GM03348 (cell line): ENCODE measurements at regions not wholly inside any gene's neighbourhood (a gene's known extent, or its start where the extent isn't known, plus 50 kb on each side); places are given as distances from the start of the nearest gene placed in this dataset.
"Not testable (repeated sequence)": the region's sequence is repeated elsewhere in the genome, so short reads cannot be mapped to it uniquely, and the experiment has no call there.

ENCODE experiments used
- DNase-seq: peaks from one replicate; pipeline ENCODE4 v3.0.0; 2012; ENCODE audit warnings: low spot score

- DNase-seq, result no peak
Observed at GRCh38 chr6:114649298-114649697, 306.5 kb upstream of the HS3ST5 start.

- DNase-seq, result no peak
Observed at GRCh38 chr6:114648847-114649246, 306.0 kb upstream of the HS3ST5 start.

- DNase-seq, result no peak
Observed at GRCh38 chr6:114638341-114638740, 295.5 kb upstream of the HS3ST5 start.

GRCh38 chr6:114634016-114634415 is 291.2 kb upstream of the HS3ST5 start:
- DNase-seq, result no peak

GRCh38 chr6:114626226-114626625 is 283.4 kb upstream of the HS3ST5 start:
- not testable (repeated sequence) for DNase-seq

- DNase-seq, result no peak
Observed at GRCh38 chr6:114619621-114620200, 276.9 kb upstream of the HS3ST5 start.

GRCh38 chr6:114611696-114612095 is 268.9 kb upstream of the HS3ST5 start:
- DNase-seq, result no peak

- no peak for DNase-seq
Observed at GRCh38 chr6:114608091-114608490, 265.3 kb upstream of the HS3ST5 start.

- no peak for DNase-seq
Observed at GRCh38 chr6:114605656-114606055, 262.8 kb upstream of the HS3ST5 start.

- no peak for DNase-seq
Observed at GRCh38 chr6:114600381-114600780, 257.6 kb upstream of the HS3ST5 start.

- DNase-seq, result no peak
Observed at GRCh38 chr6:114595591-114595990, 252.8 kb upstream of the HS3ST5 start.

GRCh38 chr6:114595186-114595585 is 252.4 kb upstream of the HS3ST5 start:
- DNase-seq, result no peak

- no peak for DNase-seq
Observed at GRCh38 chr6:114592506-114592905, 249.7 kb upstream of the HS3ST5 start.

- no peak for DNase-seq
Observed at GRCh38 chr6:114588726-114589125, 245.9 kb upstream of the HS3ST5 start.

GRCh38 chr6:114586298-114586697 is 243.5 kb upstream of the HS3ST5 start:
- no peak for DNase-seq

GRCh38 chr6:114581293-114581692 is 238.5 kb upstream of the HS3ST5 start:
- DNase-seq, result no peak

GRCh38 chr6:114580882-114581281 is 238.1 kb upstream of the HS3ST5 start:
- no peak for DNase-seq

- DNase-seq, result no peak
Observed at GRCh38 chr6:114579486-114579885, 236.7 kb upstream of the HS3ST5 start.

- DNase-seq, result no peak
Observed at GRCh38 chr6:114577109-114577508, 234.3 kb upstream of the HS3ST5 start.

GRCh38 chr6:114576330-114576729 is 233.5 kb upstream of the HS3ST5 start:
- no peak for DNase-seq

- no peak for DNase-seq
Observed at GRCh38 chr6:114569669-114570068, 226.8 kb upstream of the HS3ST5 start.

- no peak for DNase-seq
Observed at GRCh38 chr6:114564302-114564933, 221.6 kb upstream of the HS3ST5 start.

- DNase-seq, result no peak
Observed at GRCh38 chr6:114559419-114559818, 216.6 kb upstream of the HS3ST5 start.

- no peak for DNase-seq
Observed at GRCh38 chr6:114558153-114558552, 215.3 kb upstream of the HS3ST5 start.
